Calu3 (cell line): ENCODE measurements at regions not wholly inside any gene's neighbourhood (a gene's known extent, or its start where the extent isn't known, plus 50 kb on each side); places are given as distances from the start of the nearest gene placed in this dataset.
"Not testable (repeated sequence)": the region's sequence is repeated elsewhere in the genome, so short reads cannot be mapped to it uniquely, and the experiment has no call there.

ENCODE experiments used
- BruUV-seq: library from RNA; stranded (reverse); fragments of 400-500 nt; replicated peaks from 2 replicates; lab custom pipeline; 2021; lab: Mats Ljungman, UMichigan
- CTCF ChIA-PET: fragments of 300-600 bp; sonication (Branson Sonifier 250); formaldehyde crosslinking; loops from one replicate; lab custom pipeline; 2022; ENCODE audit warnings: antibody characterized with exemption; lab: Charles Lee
- DNase-seq: peaks from one replicate; pipeline ENCODE4 v3.0.0; 2022
- H3K27ac Mint-ChIP-seq: one replicate; pipeline ENCODE4 v1.8.0; 2022; ENCODE audit warnings: mixed read lengths; ENCODE audit not compliant: unreplicated experiment
- H3K27me3 Mint-ChIP-seq: one replicate; pipeline ENCODE4 v1.8.0; 2022; ENCODE audit warnings: mixed read lengths; ENCODE audit not compliant: unreplicated experiment
- H3K36me3 Mint-ChIP-seq: one replicate; pipeline ENCODE4 v1.8.0; 2022; ENCODE audit warnings: mild to moderate bottlenecking, moderate library complexity, mixed read lengths; ENCODE audit not compliant: insufficient read depth, unreplicated experiment
- H3K4me1 Mint-ChIP-seq: one replicate; pipeline ENCODE4 v1.8.0; 2022; ENCODE audit warnings: mild to moderate bottlenecking, low read depth, mixed read lengths; ENCODE audit not compliant: unreplicated experiment
- H3K4me3 Mint-ChIP-seq: one replicate; pipeline ENCODE4 v1.8.0; 2022; ENCODE audit warnings: mild to moderate bottlenecking, low read depth, moderate library complexity, mixed read lengths; ENCODE audit not compliant: unreplicated experiment
- H3K9me3 Mint-ChIP-seq: one replicate; pipeline ENCODE4 v1.8.0; 2022; ENCODE audit warnings: low read depth, mixed read lengths; ENCODE audit not compliant: unreplicated experiment
- intact Hi-C: fragments of 100-400 bp; cut with micrococcal nuclease; formaldehyde crosslinking; loops from one replicate; pipeline ENCODE4 v1.10.0; 2022; ENCODE audit not compliant: unreplicated experiment
- TF ChIP-seq, protein P1 (sequence below): fragments of 200-600 bp; IDR thresholded peaks from one replicate; pipeline ENCODE4 v1.8.0; 2022; ENCODE audit warnings: antibody characterized with exemption; ENCODE audit not compliant: unreplicated experiment

DNA sequence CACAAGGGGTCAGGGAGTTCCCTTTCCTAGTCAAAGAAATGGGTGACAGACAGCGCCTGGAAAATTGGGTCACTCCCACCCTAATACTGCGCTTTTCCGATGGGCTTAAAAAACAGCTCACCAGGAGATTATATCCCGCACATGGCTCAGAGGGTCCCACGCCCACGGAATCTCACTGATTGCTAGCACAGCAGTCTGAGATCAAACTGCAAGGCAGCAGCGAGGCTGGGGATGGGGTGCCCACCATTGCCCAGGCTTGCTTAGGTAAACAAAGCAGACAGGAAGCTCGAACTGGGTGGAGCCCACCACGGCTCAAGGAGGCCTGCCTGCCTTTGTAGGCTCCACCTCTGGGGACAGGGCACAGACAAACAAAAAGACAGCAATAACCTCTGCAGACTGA is 56.4 kb upstream of the SLC22A9 start:
- H3K4me1 Mint-ChIP-seq, BruUV-seq, intact Hi-C loops, CTCF ChIA-PET, H3K4me3 Mint-ChIP-seq, H3K27ac Mint-ChIP-seq, H3K36me3 Mint-ChIP-seq, DNase-seq: not testable (repeated sequence)
- Mint-ChIP-seq H3K9me3 (peaks cover 12% of the 10 kb centered on the region), H3K27me3 (peaks cover 30% of the 10 kb centered on the region)

DNA sequence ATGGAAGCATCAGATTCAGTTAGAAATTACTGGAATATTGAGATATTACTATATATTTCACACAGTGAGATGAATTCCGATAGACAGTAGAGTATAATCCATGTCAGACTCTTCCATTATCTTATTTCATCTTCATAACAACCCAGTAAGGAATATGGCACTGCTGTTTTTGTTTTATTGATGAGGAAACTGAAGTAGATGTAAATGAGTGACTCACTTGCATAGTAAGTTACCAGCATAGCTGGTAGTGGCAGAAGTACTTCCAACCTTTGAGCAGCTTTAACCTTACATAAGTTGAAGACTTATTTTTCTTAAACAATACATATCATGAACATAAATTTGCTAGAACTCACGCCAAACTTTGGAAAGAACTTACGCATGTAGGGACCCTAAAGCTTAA is 54.9 kb upstream of the SLC22A25 start:
- no peaks in the 10 kb centered on the region for H3K4me1 Mint-ChIP-seq
- no peak overlapping the region for H3K27ac Mint-ChIP-seq
- TF ChIP-seq, protein P1, sequence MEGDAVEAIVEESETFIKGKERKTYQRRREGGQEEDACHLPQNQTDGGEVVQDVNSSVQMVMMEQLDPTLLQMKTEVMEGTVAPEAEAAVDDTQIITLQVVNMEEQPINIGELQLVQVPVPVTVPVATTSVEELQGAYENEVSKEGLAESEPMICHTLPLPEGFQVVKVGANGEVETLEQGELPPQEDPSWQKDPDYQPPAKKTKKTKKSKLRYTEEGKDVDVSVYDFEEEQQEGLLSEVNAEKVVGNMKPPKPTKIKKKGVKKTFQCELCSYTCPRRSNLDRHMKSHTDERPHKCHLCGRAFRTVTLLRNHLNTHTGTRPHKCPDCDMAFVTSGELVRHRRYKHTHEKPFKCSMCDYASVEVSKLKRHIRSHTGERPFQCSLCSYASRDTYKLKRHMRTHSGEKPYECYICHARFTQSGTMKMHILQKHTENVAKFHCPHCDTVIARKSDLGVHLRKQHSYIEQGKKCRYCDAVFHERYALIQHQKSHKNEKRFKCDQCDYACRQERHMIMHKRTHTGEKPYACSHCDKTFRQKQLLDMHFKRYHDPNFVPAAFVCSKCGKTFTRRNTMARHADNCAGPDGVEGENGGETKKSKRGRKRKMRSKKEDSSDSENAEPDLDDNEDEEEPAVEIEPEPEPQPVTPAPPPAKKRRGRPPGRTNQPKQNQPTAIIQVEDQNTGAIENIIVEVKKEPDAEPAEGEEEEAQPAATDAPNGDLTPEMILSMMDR: no peak
- peaks cover under 1% of the 10 kb centered on the region for H3K9me3 Mint-ChIP-seq
- peaks cover 64% of the 10 kb centered on the region for H3K27me3 Mint-ChIP-seq
- H3K4me3 Mint-ChIP-seq: no peak overlapping the region
- CTCF ChIA-PET: interaction anchor here (0.6 kb wide), 1 partner anchor 89 kb away, joined by 3 read pairs; no protein-coding TSS in a partner anchor
- H3K36me3 Mint-ChIP-seq: no peaks in the 10 kb centered on the region
- intact Hi-C loops: no loop called here
- BruUV-seq: no TSS peak
- no peak for DNase-seq
